GM23338 (cell line): ENCODE measurements at regions not wholly inside any gene's neighbourhood (a gene's known extent, or its start where the extent isn't known, plus 50 kb on each side); places are given as distances from the start of the nearest gene placed in this dataset.

Experiments
- ATAC-seq: fragments of 200-7000 bp; cut with Tn5 transposase; 3 replicates; pipeline ENCODE4 v1.9.1; 2020
- DNase-seq: peaks from one replicate; pipeline ENCODE4 v3.0.0-alpha.2; 2015; ENCODE audit warnings: low spot score
- H2AFZ ChIP-seq: fragments of 200-600 bp; sonication (generic); 2 replicates; pipeline ENCODE4 v1.8.0; 2016; ENCODE audit warnings: antibody characterized with exemption, mild to moderate bottlenecking, moderate library complexity
- H3F3A ChIP-seq: fragments of 200-600 bp; sonication (generic); replicated peaks from 2 replicates; pipeline ENCODE4 v1.8.0; 2017; ENCODE audit warnings: antibody characterized with exemption, mixed run types, low read depth
- H3K27ac ChIP-seq: fragments of 200-600 bp; sonication (generic); 2 replicates; pipeline ENCODE4 v1.6.1; 2016; ENCODE audit warnings: low read depth
- H3K27me3 ChIP-seq: fragments of 200-600 bp; sonication (generic); 2 replicates; pipeline ENCODE4 v1.8.0; 2016; ENCODE audit warnings: mild to moderate bottlenecking, mixed run types, moderate library complexity; ENCODE audit not compliant: insufficient read depth
- H3K36me3 ChIP-seq: fragments of 200-600 bp; sonication (generic); 2 replicates; pipeline ENCODE4 v1.8.0; 2016; ENCODE audit warnings: mild to moderate bottlenecking; ENCODE audit not compliant: insufficient read depth
- H3K4me1 ChIP-seq: fragments of 200-600 bp; sonication (generic); 2 replicates; pipeline ENCODE4 v1.8.0; 2016; ENCODE audit warnings: mild to moderate bottlenecking, moderate library complexity; ENCODE audit not compliant: insufficient read depth
- H3K4me2 ChIP-seq: fragments of 200-600 bp; sonication (generic); 2 replicates; pipeline ENCODE4 v1.7.1; 2017; ENCODE audit warnings: mixed run types
- H3K4me3 ChIP-seq: fragments of 200-600 bp; sonication (generic); 2 replicates; pipeline ENCODE4 v1.6.1; 2016; ENCODE audit warnings: mixed run types
- H3K79me2 ChIP-seq: fragments of 200-600 bp; sonication (generic); replicated peaks from 2 replicates; pipeline ENCODE4 v1.8.0; 2017; ENCODE audit warnings: mild to moderate bottlenecking; ENCODE audit not compliant: insufficient read depth
- H3K9me2 ChIP-seq: fragments of 200-600 bp; sonication (generic); 2 replicates; pipeline ENCODE4 v1.8.0; 2017; ENCODE audit not compliant: insufficient read depth
- H4K20me1 ChIP-seq: fragments of 200-600 bp; sonication (generic); replicated peaks from 2 replicates; pipeline ENCODE4 v1.8.0; 2017; ENCODE audit warnings: mild to moderate bottlenecking; ENCODE audit not compliant: insufficient read depth
- H3K27ac Mint-ChIP-seq: 2 replicates; pipeline ENCODE4 v1.8.0; 2020; ENCODE audit warnings: inconsistent platforms, mild to moderate bottlenecking, moderate library complexity, mixed read lengths
- H3K27me3 Mint-ChIP-seq: 3 replicates; pipeline ENCODE4 v1.8.0; 2022; ENCODE audit warnings: low read depth, mild to moderate bottlenecking, moderate library complexity, mixed read lengths, inconsistent platforms; ENCODE audit not compliant: insufficient read depth, poor library complexity
- H3K36me3 Mint-ChIP-seq: 3 replicates; pipeline ENCODE4 v1.8.0; 2021; ENCODE audit warnings: low read depth, mild to moderate bottlenecking, inconsistent platforms, moderate library complexity, mixed read lengths
- H3K4me1 Mint-ChIP-seq: 3 replicates; pipeline ENCODE4 v1.8.0; 2020; ENCODE audit warnings: mild to moderate bottlenecking, inconsistent platforms, mixed read lengths
- H3K4me3 Mint-ChIP-seq: 3 replicates; pipeline ENCODE4 v1.8.0; 2021; ENCODE audit warnings: moderate library complexity, mild to moderate bottlenecking, inconsistent platforms, mixed read lengths
- H3K9me3 Mint-ChIP-seq: 3 replicates; pipeline ENCODE4 v1.8.0; 2020; ENCODE audit warnings: moderate library complexity, mild to moderate bottlenecking, inconsistent platforms, mixed read lengths
- CREB1 ChIP-seq: fragments of 250-450 bp; sonication (Bioruptor Pico); IDR thresholded peaks from 2 replicates; pipeline ENCODE4 v1.5.0; 2020; ENCODE audit warnings: low read depth, mild to moderate bottlenecking, moderate library complexity
- CTCF ChIP-seq, 2 experiments: fragments of 200-600 bp in 1 of 2; sonication (generic) in 1 of 2; conservative IDR thresholded peaks; 2 replicates each; pipeline versions ENCODE4 v1.5.1 to v1.6.1; 2016 to 2017; ENCODE audit warnings: antibody characterized with exemption in 2 of 2, low read depth in 2 of 2, mild to moderate bottlenecking in 2 of 2, moderate library complexity in 1 of 2
- ETS1 ChIP-seq: IDR thresholded peaks from 2 replicates; pipeline ENCODE4 v1.6.1; 2016; ENCODE audit warnings: antibody characterized with exemption
- EZH2 ChIP-seq: fragments of 200-600 bp; sonication (generic); IDR thresholded peaks from one replicate; pipeline ENCODE4 v1.8.0; 2017; ENCODE audit warnings: antibody characterized with exemption, mild to moderate bottlenecking, low read depth; ENCODE audit not compliant: unreplicated experiment
- EZH2phosphoT487 ChIP-seq: fragments of 200-600 bp; sonication (generic); IDR thresholded peaks from one replicate; pipeline ENCODE4 v1.8.1; 2018; ENCODE audit warnings: antibody characterized with exemption; ENCODE audit not compliant: unreplicated experiment
- JUNB ChIP-seq: IDR thresholded peaks from one replicate; pipeline ENCODE4 v1.6.1; 2016; ENCODE audit warnings: antibody characterized with exemption; ENCODE audit not compliant: unreplicated experiment
- NANOG ChIP-seq: IDR thresholded peaks from 2 replicates; pipeline ENCODE4 v1.6.1; 2016; ENCODE audit warnings: antibody characterized with exemption, borderline replicate concordance
- POLR2AphosphoS5 ChIP-seq: IDR thresholded peaks from 2 replicates; pipeline ENCODE4 v1.6.1; 2016; ENCODE audit warnings: antibody characterized with exemption, low read depth
- REST ChIP-seq: IDR thresholded peaks from one replicate; pipeline ENCODE4 v1.6.1; 2018; ENCODE audit warnings: antibody characterized with exemption; ENCODE audit not compliant: unreplicated experiment
- STAT1 ChIP-seq: IDR thresholded peaks from one replicate; pipeline ENCODE4 v1.6.1; 2016; ENCODE audit warnings: antibody characterized with exemption; ENCODE audit not compliant: unreplicated experiment
- ZNF114 ChIP-seq: fragments of 250-450 bp; sonication (Bioruptor Pico); IDR thresholded peaks from 2 replicates; pipeline ENCODE4 v1.5.0; 2020; ENCODE audit warnings: mild to moderate bottlenecking, moderate library complexity
- ZNF331 ChIP-seq: fragments of 250-450 bp; sonication (Bioruptor Pico); IDR thresholded peaks from 2 replicates; pipeline ENCODE4 v1.5.0; 2020; ENCODE audit warnings: low read depth, mild to moderate bottlenecking, moderate library complexity
- ZNF462 ChIP-seq: fragments of 250-450 bp; sonication (Bioruptor Pico); IDR thresholded peaks from 2 replicates; pipeline ENCODE4 v1.5.0; 2020; ENCODE audit warnings: mild to moderate bottlenecking, moderate library complexity

- H3K4me2 ChIP-seq: no peak overlapping the region
- H3F3A ChIP-seq: no peaks in the 10 kb centered on the region
- no peak overlapping the region for H2AFZ ChIP-seq
- DNase-seq (no peak), ATAC-seq (no peak)
- no peak overlapping the region for H3K4me3 ChIP-seq
- H3K4me1 Mint-ChIP-seq: no peaks in the 10 kb centered on the region
- TF ChIP-seq EZH2phosphoT487 (no peak), STAT1 (no peak), REST (no peak), CTCF (conservative IDR thresholded peaks at IDR 0.05; ENCODE audit: low read depth in 2 of 2) (no peak), NANOG (no peak), EZH2 (no peak), CREB1 (CRISPR knock-in tag) (no peak), ZNF331 (CRISPR knock-in tag) (no peak), POLR2AphosphoS5 (no peak), JUNB (no peak), ZNF114 (CRISPR knock-in tag) (no peak), ETS1 (no peak), ZNF462 (CRISPR knock-in tag) (no peak)
- H3K4me3 Mint-ChIP-seq: no peak overlapping the region
- H3K27ac Mint-ChIP-seq: no peak overlapping the region
- H3K9me3 Mint-ChIP-seq: no peaks in the 10 kb centered on the region
- H3K27ac ChIP-seq: no peak overlapping the region
- H3K27me3 ChIP-seq: no peaks in the 10 kb centered on the region
- no peaks in the 10 kb centered on the region for H3K36me3 Mint-ChIP-seq
- H3K79me2 ChIP-seq: no peaks in the 10 kb centered on the region
- no peaks in the 10 kb centered on the region for H3K4me1 ChIP-seq
- H3K36me3 ChIP-seq: no peaks in the 10 kb centered on the region
- no peaks in the 10 kb centered on the region for H3K27me3 Mint-ChIP-seq
- H3K9me2 ChIP-seq: no peaks in the 10 kb centered on the region
- H4K20me1 ChIP-seq: no peaks in the 10 kb centered on the region
Measured at GRCh38 chr11:24240496-24241175, 256.2 kb upstream of the LUZP2 start.
